T47D (cell line): ENCODE measurements at regions not wholly inside any gene's neighbourhood (a gene's known extent, or its start where the extent isn't known, plus 50 kb on each side); places are given as distances from the start of the nearest gene placed in this dataset.

Experiments
- DNase-seq, 2 experiments: peaks; one replicate each; pipeline versions ENCODE4 v3.0.0 to v3.0.0-alpha.2; 2011 to 2012; ENCODE audit warnings: low read depth in 1 of 2, low spot score in 1 of 2
- JUND ChIP-seq: IDR thresholded peaks from 2 replicates; pipeline ENCODE4 v1.6.1; 2012; ENCODE audit warnings: low read depth
- in situ Hi-C: cut with HindIII; loops from 2 replicates; pipeline ENCODE4 v1.10.0; 2016; ENCODE audit warnings: low sequenced_read_pairs, low pct_unique_long_range_greater_than_20kb

GRCh38 chr9:118058227-118058626, 354.0 kb downstream of the TLR4 start:
- TF ChIP-seq JUND, result no peak
- in situ Hi-C loops, result no loop called here
- peak in 1 of 2 experiments; percentile 27 for DNase-seq

DNA sequence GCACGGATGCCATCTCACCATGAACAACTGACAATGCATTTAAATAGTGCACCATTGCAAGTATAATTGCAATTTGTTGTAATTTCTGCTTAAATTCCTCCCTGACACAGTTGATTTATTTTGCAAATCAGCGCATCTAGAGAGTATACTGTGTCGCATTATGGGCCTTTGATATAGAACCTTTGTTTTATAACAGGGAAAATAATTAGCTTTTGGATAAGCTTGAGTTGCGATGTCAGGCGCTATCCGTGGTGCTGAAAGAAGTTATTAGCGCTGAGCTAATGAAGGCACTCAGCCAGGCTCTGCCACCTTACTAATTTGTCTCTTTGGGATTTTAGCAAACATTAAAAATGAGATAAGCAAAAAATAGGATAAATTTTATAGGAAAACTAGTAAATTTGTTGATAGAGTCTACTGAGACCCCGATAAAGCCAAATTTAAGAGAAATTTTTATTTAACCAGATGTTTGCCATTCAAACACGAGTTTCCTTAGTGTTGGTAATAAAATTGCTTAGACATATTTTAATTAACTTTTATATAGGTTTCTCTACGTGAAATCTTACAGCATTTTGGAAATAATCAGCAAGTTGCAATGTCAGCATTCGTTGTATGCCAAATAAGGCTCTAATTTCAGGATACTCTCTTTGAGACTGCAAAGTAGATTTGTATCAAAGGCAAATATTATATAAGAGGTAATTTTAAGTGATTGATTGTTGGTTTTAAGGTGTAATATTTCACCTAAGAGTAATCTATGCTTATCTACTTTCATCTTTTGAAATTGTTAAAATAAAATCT, 355.5 kb downstream of the TLR4 start:
- in situ Hi-C loops, result no loop called here
- no peak for TF ChIP-seq JUND
- DNase-seq, result peak in 1 of 2 experiments; percentile 71

GRCh38 chr9:118083161-118083560, 379.0 kb downstream of the TLR4 start:
- TF ChIP-seq JUND, result no peak
- DNase-seq, result no peak

DNA sequence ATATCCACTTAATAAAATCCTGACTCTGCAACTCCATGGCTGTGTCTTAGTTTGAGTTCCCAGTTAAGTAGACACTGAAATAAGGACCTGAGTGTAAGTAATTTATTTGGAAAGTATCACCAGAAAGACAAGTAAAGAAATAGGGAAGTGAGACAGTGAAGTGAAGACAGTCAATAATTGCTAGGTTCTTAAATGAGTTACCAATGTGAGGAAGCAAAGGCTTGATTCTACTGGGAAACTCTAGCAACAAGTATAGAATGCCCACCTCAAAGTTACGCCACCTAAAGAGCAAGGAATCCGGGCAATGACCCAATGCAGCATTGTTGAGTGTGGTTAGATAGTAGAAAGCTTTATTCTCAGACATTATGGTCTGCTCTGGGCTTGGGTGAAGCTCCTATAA, 383.9 kb downstream of the TLR4 start:
- DNase-seq, result no peak
- in situ Hi-C loops, result no loop called here
- no peak for TF ChIP-seq JUND

More at GRCh38 chr9:118083161-118083560, 379.0 kb downstream of the TLR4 start:
- in situ Hi-C loops, result no loop called here

- in situ Hi-C loops, result no loop called here
- TF ChIP-seq JUND, result no peak
- DNase-seq, result no peak
Measured at GRCh38 chr9:118091226-118091625, 387.0 kb downstream of the TLR4 start.

GRCh38 chr9:118091711-118092500, 387.7 kb downstream of the TLR4 start:
- in situ Hi-C loops, result no loop called here
- TF ChIP-seq JUND, result no peak
- no peak for DNase-seq

- in situ Hi-C loops, result no loop called here
- no peak for DNase-seq
- no peak for TF ChIP-seq JUND
Measured at GRCh38 chr9:118094387-118094786, 390.2 kb downstream of the TLR4 start.

DNA sequence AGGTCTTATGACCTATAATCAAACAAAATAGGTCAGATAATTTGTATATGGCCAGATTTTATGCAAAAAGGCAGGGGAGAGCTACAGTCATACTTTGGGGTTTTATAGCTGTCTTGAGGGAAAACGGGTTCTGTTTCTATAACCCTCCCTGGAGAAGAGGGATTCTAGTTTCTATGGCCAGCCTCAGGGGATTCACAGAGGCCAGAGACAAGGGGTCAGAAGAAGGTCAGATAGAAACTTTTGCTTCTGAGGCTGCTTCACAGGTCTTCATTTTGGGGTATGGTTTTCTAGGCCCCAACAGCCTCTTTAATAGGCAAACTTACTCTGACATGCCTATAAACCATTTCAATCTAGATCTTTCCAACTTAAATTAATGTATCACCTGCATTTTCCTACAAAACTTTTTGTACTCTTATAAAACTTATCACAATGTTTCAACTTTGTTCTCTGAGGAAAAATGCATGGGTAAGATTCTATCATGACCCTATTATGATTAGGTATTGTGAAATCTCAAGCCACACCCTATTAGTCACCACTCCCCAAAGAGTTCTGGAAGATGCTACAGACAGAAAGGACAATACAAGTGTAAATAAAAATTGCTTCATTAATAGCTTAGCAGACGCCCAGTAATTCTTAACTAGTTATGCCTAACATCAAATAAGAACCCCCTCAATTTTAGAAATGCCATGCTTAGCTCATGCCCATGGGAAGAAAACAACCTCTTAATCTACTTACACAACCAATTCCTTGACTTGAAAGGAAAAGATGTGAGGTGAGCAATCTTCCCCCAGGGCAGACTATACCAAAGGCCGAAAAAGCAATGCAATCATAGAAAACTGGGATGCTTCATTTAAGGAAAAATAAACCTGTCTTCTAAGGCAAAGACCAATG, 396.6 kb downstream of the TLR4 start:
- in situ Hi-C loops, result no loop called here
- DNase-seq, result no peak
- TF ChIP-seq JUND, result no peak

- in situ Hi-C loops, result no loop called here
- DNase-seq, result no peak
- TF ChIP-seq JUND, result no peak
Measured at GRCh38 chr9:118104363-118104762, 400.2 kb downstream of the TLR4 start.

GRCh38 chr9:118108971-118109370, 404.8 kb downstream of the TLR4 start:
- no peak for DNase-seq
- in situ Hi-C loops, result no loop called here
- TF ChIP-seq JUND, result no peak

DNA sequence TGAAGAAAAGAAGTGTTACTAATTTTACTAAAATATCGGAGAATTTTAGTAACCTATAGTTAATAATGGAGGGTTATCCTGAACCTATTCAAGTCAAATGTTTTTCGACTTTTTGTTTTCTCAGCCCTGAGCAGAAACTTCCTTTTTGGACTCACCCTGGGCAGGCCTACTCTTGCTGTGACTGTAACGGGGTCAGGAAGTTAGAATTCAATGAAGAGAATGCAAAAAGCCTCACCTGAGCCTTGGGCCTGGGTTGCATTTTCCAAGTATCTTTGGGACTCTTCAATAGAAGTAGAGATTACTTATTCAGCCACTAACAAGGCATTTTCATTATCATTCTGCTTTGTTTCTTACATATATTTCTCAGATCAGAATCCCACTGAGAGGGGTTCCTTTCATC, 405.3 kb downstream of the TLR4 start:
- DNase-seq, result no peak
- in situ Hi-C loops, result no loop called here
- TF ChIP-seq JUND, result no peak

GRCh38 chr9:118121361-118121760, 417.2 kb downstream of the TLR4 start:
- no peak for DNase-seq

More at GRCh38 chr9:118121361-118121760, 417.2 kb downstream of the TLR4 start:
- TF ChIP-seq JUND, result no peak
- in situ Hi-C loops, result no loop called here
